Activated naive CD8-positive, alpha-beta T cell treated with anti-CD3 and anti-CD28 coated beads, Interleukin-2, amount 10 ng/mL, durations not matched to agents 7 days and 5 days (primary cell): ENCODE measurements at regions not wholly inside any gene's neighbourhood (a gene's known extent, or its start where the extent isn't known, plus 50 kb on each side); places are given as distances from the start of the nearest gene placed in this dataset.

ENCODE experiments used
- ATAC-seq: fragments of 150-1000 bp; cut with Tn5 transposase; one replicate; pipeline ENCODE4 v1.10.0; 2021; ENCODE audit warnings: low read depth, moderate library complexity
- POLR2A ChIA-PET: fragments of 350-600 bp; sonication (Branson Sonifier 250); formaldehyde crosslinking; loops from one replicate; lab custom pipeline; 2021; ENCODE audit warnings: antibody characterized with exemption; lab: Charles Lee
- DNase-seq: peaks from one replicate; pipeline ENCODE4 v3.0.0; 2021
- H3K27ac Mint-ChIP-seq: one replicate; pipeline ENCODE4 v1.8.0; 2022; ENCODE audit warnings: mild to moderate bottlenecking, mixed read lengths
- H3K27me3 Mint-ChIP-seq: one replicate; pipeline ENCODE4 v1.8.0; 2022; ENCODE audit warnings: mild to moderate bottlenecking, moderate library complexity, mixed read lengths
- H3K36me3 Mint-ChIP-seq: one replicate; pipeline ENCODE4 v1.8.0; 2021; ENCODE audit warnings: mild to moderate bottlenecking, mixed read lengths
- H3K4me1 Mint-ChIP-seq: one replicate; pipeline ENCODE4 v1.8.0; 2021; ENCODE audit warnings: mixed read lengths
- H3K4me3 Mint-ChIP-seq: one replicate; pipeline ENCODE4 v1.8.0; 2022; ENCODE audit warnings: mild to moderate bottlenecking, moderate library complexity, mixed read lengths
- H3K9me3 Mint-ChIP-seq: one replicate; pipeline ENCODE4 v1.8.0; 2021; ENCODE audit warnings: mixed read lengths

- DNase-seq (no peak), ATAC-seq (no peak)
- no peaks in the 10 kb centered on the region for H3K27me3 Mint-ChIP-seq
- H3K36me3 Mint-ChIP-seq: no peaks in the 10 kb centered on the region
- no peak overlapping the region for H3K27ac Mint-ChIP-seq
- H3K4me1 Mint-ChIP-seq: peaks cover 7% of the 10 kb centered on the region
- H3K9me3 Mint-ChIP-seq: no peaks in the 10 kb centered on the region
- no peak overlapping the region for H3K4me3 Mint-ChIP-seq
- POLR2A ChIA-PET: no interaction called here
These were observed 109.7 kb upstream of the GDF10 start for GRCh38 chr10:47190301-47190700.

- ATAC-seq (no peak), DNase-seq (no peak)
- Mint-ChIP-seq H3K27ac (no peak overlapping the region), H3K27me3 (no peaks in the 10 kb centered on the region), H3K4me3 (no peak overlapping the region), H3K9me3 (no peaks in the 10 kb centered on the region), H3K4me1 (peaks cover 7% of the 10 kb centered on the region), H3K36me3 (no peaks in the 10 kb centered on the region)
- POLR2A ChIA-PET: interaction anchor here (1.3 kb wide), 1 partner anchor 85 kb away, joined by 4 read pairs; no protein-coding TSS in a partner anchor
These were observed 109.1 kb upstream of the GDF10 start for GRCh38 chr10:47190802-47191450.

- no peak for ATAC-seq
- peaks cover 7% of the 10 kb centered on the region for H3K4me1 Mint-ChIP-seq
These were observed 107.7 kb upstream of the GDF10 start for GRCh38 chr10:47192273-47192672.

GRCh38 chr10:47193666-47194065 lies 106.3 kb upstream of the GDF10 start:
- Mint-ChIP-seq H3K4me1 (no peaks in the 10 kb centered on the region), H3K9me3 (no peaks in the 10 kb centered on the region), H3K27ac (no peak overlapping the region), H3K36me3 (no peaks in the 10 kb centered on the region), H3K4me3 (no peak overlapping the region), H3K27me3 (no peaks in the 10 kb centered on the region)
- POLR2A ChIA-PET: no interaction called here
- DNase-seq: no peak
- no peak for ATAC-seq

More at GRCh38 chr10:47192273-47192672, 107.7 kb upstream of the GDF10 start:
- POLR2A ChIA-PET: interaction anchor here (1.3 kb wide), 1 partner anchor 83 kb away, joined by 4 read pairs; no protein-coding TSS in a partner anchor
- DNase-seq: no peak
- Mint-ChIP-seq H3K36me3 (no peaks in the 10 kb centered on the region), H3K27me3 (no peaks in the 10 kb centered on the region), H3K9me3 (no peaks in the 10 kb centered on the region), H3K27ac (no peak overlapping the region), H3K4me3 (no peak overlapping the region)

- H3K4me1 Mint-ChIP-seq: no peaks in the 10 kb centered on the region
- H3K36me3 Mint-ChIP-seq: no peaks in the 10 kb centered on the region
- no peak overlapping the region for H3K27ac Mint-ChIP-seq
- POLR2A ChIA-PET: no interaction called here
- H3K4me3 Mint-ChIP-seq: no peak overlapping the region
- DNase-seq (no peak), ATAC-seq (no peak)
- no peaks in the 10 kb centered on the region for H3K27me3 Mint-ChIP-seq
- peaks cover 1% of the 10 kb centered on the region for H3K9me3 Mint-ChIP-seq
These were observed 104.6 kb upstream of the GDF10 start for GRCh38 chr10:47195274-47195885.

- POLR2A ChIA-PET: no interaction called here
- H3K4me3 Mint-ChIP-seq: no peak overlapping the region
- no peaks in the 10 kb centered on the region for H3K4me1 Mint-ChIP-seq
- ATAC-seq: no peak
- no peak for DNase-seq
- H3K27ac Mint-ChIP-seq: no peak overlapping the region
- peaks cover 3% of the 10 kb centered on the region for H3K9me3 Mint-ChIP-seq
- no peaks in the 10 kb centered on the region for H3K27me3 Mint-ChIP-seq
- H3K36me3 Mint-ChIP-seq: peaks cover 1% of the 10 kb centered on the region
These were observed 103.3 kb upstream of the GDF10 start for GRCh38 chr10:47196691-47197090.

- Mint-ChIP-seq H3K4me1 (no peaks in the 10 kb centered on the region), H3K4me3 (no peak overlapping the region), H3K36me3 (peaks cover 1% of the 10 kb centered on the region), H3K9me3 (peaks cover 3% of the 10 kb centered on the region), H3K27ac (no peak overlapping the region), H3K27me3 (no peaks in the 10 kb centered on the region)
- DNase-seq (no peak), ATAC-seq (no peak)
- POLR2A ChIA-PET: no interaction called here
These were observed 101.8 kb upstream of the GDF10 start for GRCh38 chr10:47198221-47198620.

GRCh38 chr10:47205192-47205591 lies 94.8 kb upstream of the GDF10 start:
- Mint-ChIP-seq H3K27me3 (no peaks in the 10 kb centered on the region), H3K4me1 (peaks cover 22% of the 10 kb centered on the region), H3K9me3 (peaks cover 7% of the 10 kb centered on the region), H3K36me3 (peaks cover 4% of the 10 kb centered on the region), H3K4me3 (no peak overlapping the region), H3K27ac (no peak overlapping the region)
- DNase-seq (no peak), ATAC-seq (no peak)
- POLR2A ChIA-PET: no interaction called here

- H3K4me3 Mint-ChIP-seq: peak overlapping the region; percentile 67
- H3K27me3 Mint-ChIP-seq: no peaks in the 10 kb centered on the region
- peaks cover 5% of the 10 kb centered on the region for H3K36me3 Mint-ChIP-seq
- DNase-seq (no peak), ATAC-seq (peak; percentile 96)
- peak overlapping the region; percentile 85 for H3K27ac Mint-ChIP-seq
- peaks cover 22% of the 10 kb centered on the region for H3K4me1 Mint-ChIP-seq
- POLR2A ChIA-PET: interaction anchor here (0.8 kb wide), 1 partner anchor 97 kb away, joined by 3 read pairs; no protein-coding TSS in a partner anchor
- peaks cover 6% of the 10 kb centered on the region for H3K9me3 Mint-ChIP-seq
These were observed 93.3 kb upstream of the GDF10 start for GRCh38 chr10:47206449-47207280.

- H3K27me3 Mint-ChIP-seq: no peaks in the 10 kb centered on the region
- H3K36me3 Mint-ChIP-seq: peaks cover 8% of the 10 kb centered on the region
- POLR2A ChIA-PET: interaction anchor here (0.8 kb wide), 1 partner anchor 96 kb away, joined by 3 read pairs; no protein-coding TSS in a partner anchor
- peaks cover 22% of the 10 kb centered on the region for H3K4me1 Mint-ChIP-seq
- H3K27ac Mint-ChIP-seq: peak overlapping the region; percentile 85
- peak overlapping the region; percentile 67 for H3K4me3 Mint-ChIP-seq
- peaks cover 7% of the 10 kb centered on the region for H3K9me3 Mint-ChIP-seq
- ATAC-seq: peak; percentile 48
- DNase-seq: no peak
These were observed 92.7 kb upstream of the GDF10 start for GRCh38 chr10:47207281-47207615.

- peak overlapping the region; percentile 67 for H3K4me3 Mint-ChIP-seq
- no peak for DNase-seq
- peak overlapping the region; percentile 85 for H3K27ac Mint-ChIP-seq
- peaks cover 22% of the 10 kb centered on the region for H3K4me1 Mint-ChIP-seq
- H3K27me3 Mint-ChIP-seq: no peaks in the 10 kb centered on the region
- H3K9me3 Mint-ChIP-seq: peaks cover 12% of the 10 kb centered on the region
- H3K36me3 Mint-ChIP-seq: peaks cover 13% of the 10 kb centered on the region
- ATAC-seq: no peak
- POLR2A ChIA-PET: interaction anchor here (0.8 kb wide), 1 partner anchor 96 kb away, joined by 3 read pairs; no protein-coding TSS in a partner anchor
These were observed 92.0 kb upstream of the GDF10 start for GRCh38 chr10:47207894-47208469.

GRCh38 chr10:47209466-47209865 lies 90.5 kb upstream of the GDF10 start:
- Mint-ChIP-seq H3K4me3 (no peak overlapping the region), H3K36me3 (peaks cover 13% of the 10 kb centered on the region), H3K27ac (no peak overlapping the region), H3K4me1 (peaks cover 22% of the 10 kb centered on the region), H3K9me3 (peaks cover 12% of the 10 kb centered on the region), H3K27me3 (no peaks in the 10 kb centered on the region)
- no peak for DNase-seq
- ATAC-seq: no peak
- POLR2A ChIA-PET: no interaction called here

GRCh38 chr10:47214520-47214919 lies 85.5 kb upstream of the GDF10 start:
- H3K27me3 Mint-ChIP-seq: no peaks in the 10 kb centered on the region
- POLR2A ChIA-PET: no interaction called here
- peaks cover 6% of the 10 kb centered on the region for H3K4me1 Mint-ChIP-seq
- H3K9me3 Mint-ChIP-seq: peaks cover 9% of the 10 kb centered on the region
- ATAC-seq: no peak
- no peak overlapping the region for H3K27ac Mint-ChIP-seq
- peaks cover 11% of the 10 kb centered on the region for H3K36me3 Mint-ChIP-seq
- no peak overlapping the region for H3K4me3 Mint-ChIP-seq
- DNase-seq: no peak
